ENCODE measurements at regions not wholly inside any gene's neighbourhood (a gene's known extent, or its start where the extent isn't known, plus 50 kb on each side); places are given as distances from the start of the nearest gene placed in this dataset.

- no peak for TF ChIP-seq CTCF (conservative IDR thresholded peaks at IDR 0.05 in 1 of 2, IDR thresholded peaks at IDR 0.05 in 1 of 2; ENCODE audit: extremely low read depth in 1 of 2, insufficient read depth in 1 of 2, low read depth in 1 of 2, low read length in 2 of 2)
- TF ChIP-seq EZH2 (IDR thresholded peaks at IDR 0.05; ENCODE audit: borderline replicate concordance, low read length): no peak
Measured at GRCh38 chr20:48090314-48090713, 305.0 kb upstream of the SULF2 start.

All from mammary epithelial cell (primary cell).